ENCODE measurements at regions not wholly inside any gene's neighbourhood (a gene's known extent, or its start where the extent isn't known, plus 50 kb on each side); places are given as distances from the start of the nearest gene placed in this dataset.

- H3K4me1 ChIP-seq: no peaks in the 10 kb centered on the region
- H3K36me3 ChIP-seq: no peaks in the 10 kb centered on the region
- intact Hi-C loops (cut with DNase I): no loop called here
- H3K27me3 ChIP-seq: no peaks in the 10 kb centered on the region
- no peak overlapping the region for H3K4me3 ChIP-seq
- TF ChIP-seq POLR2A (IDR thresholded peaks at IDR 0.05): no peak
- TF ChIP-seq, protein P1, sequence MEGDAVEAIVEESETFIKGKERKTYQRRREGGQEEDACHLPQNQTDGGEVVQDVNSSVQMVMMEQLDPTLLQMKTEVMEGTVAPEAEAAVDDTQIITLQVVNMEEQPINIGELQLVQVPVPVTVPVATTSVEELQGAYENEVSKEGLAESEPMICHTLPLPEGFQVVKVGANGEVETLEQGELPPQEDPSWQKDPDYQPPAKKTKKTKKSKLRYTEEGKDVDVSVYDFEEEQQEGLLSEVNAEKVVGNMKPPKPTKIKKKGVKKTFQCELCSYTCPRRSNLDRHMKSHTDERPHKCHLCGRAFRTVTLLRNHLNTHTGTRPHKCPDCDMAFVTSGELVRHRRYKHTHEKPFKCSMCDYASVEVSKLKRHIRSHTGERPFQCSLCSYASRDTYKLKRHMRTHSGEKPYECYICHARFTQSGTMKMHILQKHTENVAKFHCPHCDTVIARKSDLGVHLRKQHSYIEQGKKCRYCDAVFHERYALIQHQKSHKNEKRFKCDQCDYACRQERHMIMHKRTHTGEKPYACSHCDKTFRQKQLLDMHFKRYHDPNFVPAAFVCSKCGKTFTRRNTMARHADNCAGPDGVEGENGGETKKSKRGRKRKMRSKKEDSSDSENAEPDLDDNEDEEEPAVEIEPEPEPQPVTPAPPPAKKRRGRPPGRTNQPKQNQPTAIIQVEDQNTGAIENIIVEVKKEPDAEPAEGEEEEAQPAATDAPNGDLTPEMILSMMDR (IDR thresholded peaks at IDR 0.05): no peak
- no peaks in the 10 kb centered on the region for H3K9me3 ChIP-seq
- no peak overlapping the region for H3K27ac ChIP-seq
- no peak for DNase-seq
- WGBS, 2 donors: 78 to 82% methylated on average over 1 of the region's 1 CpG
Measured at GRCh38 chr1:192418552-192419285, 101.9 kb downstream of the RGS21 start.

DNA sequence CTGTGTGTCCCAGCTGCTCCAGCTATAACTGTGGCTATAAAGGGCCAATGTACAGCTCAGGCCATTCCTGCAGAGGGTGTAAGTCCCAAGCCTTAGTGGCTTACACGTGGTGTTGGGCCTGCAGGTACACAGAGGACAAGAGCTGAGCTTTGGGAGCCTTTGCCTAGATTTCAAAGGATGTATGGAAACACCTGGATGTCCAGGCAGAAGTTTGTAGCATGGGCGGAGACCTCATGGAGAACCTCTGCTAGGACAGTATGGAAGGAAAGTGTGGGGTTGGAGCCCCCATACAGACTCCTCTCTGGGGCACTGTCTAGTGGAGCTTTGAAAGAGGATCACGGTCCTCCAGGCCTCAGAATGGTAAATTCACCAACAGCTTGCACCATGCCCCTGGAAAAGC is 113.9 kb downstream of the RGS21 start:
- Histone ChIP-seq H3K27me3 (no peaks in the 10 kb centered on the region), H3K9me3 (no peaks in the 10 kb centered on the region), H3K4me1 (no peaks in the 10 kb centered on the region), H3K36me3 (no peaks in the 10 kb centered on the region), H3K4me3 (no peak overlapping the region), H3K27ac (no peak overlapping the region)
- intact Hi-C loops (cut with DNase I): no loop called here
- no peak for TF ChIP-seq POLR2A (IDR thresholded peaks at IDR 0.05)
- TF ChIP-seq, protein P1 (IDR thresholded peaks at IDR 0.05): no peak
- DNase-seq: no peak
- 61 to 67% methylated on average over 2 to 3 of the region's 3 CpGs for WGBS, 2 donors

- Histone ChIP-seq H3K27me3 (no peaks in the 10 kb centered on the region), H3K36me3 (no peaks in the 10 kb centered on the region), H3K27ac (no peak overlapping the region), H3K4me1 (no peaks in the 10 kb centered on the region), H3K4me3 (no peak overlapping the region), H3K9me3 (no peaks in the 10 kb centered on the region)
- no peak for DNase-seq
- WGBS, 2 donors: 80 to 85% methylated on average over 3 to 4 of the region's 4 CpGs
- intact Hi-C loops (cut with DNase I): no loop called here
- TF ChIP-seq, protein P1 (IDR thresholded peaks at IDR 0.05): no peak
- no peak for TF ChIP-seq POLR2A (IDR thresholded peaks at IDR 0.05)
Measured at GRCh38 chr1:192435704-192436103, 118.9 kb downstream of the RGS21 start.

DNA sequence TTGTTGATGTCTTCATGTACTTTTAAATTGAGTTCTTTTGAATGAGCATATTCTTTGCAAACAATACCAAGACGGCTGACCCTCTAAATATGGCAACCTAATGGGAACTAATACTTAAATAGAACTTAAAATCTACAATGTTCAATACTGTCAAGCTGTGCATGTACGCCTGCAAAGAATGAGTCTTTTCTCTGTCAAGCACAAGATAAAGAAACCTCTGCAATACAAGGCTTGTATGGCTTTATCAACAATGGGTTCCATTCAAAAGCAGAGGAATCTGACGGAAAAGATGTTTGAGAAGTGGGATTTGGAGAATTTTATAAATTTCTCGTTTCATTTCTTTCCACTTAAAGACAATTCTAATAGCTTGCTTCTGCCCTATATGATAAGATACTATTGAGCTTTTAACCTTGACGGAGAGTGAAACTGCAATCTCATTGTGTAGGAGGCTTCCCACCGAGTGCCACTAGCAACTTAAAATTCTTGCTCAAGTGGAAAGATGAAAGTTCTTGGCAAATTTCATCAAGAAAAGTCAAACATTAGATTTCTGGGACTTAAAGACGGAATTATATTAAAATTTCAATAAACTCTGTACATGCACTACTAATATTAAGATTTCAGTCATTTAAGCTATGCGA is 119.8 kb downstream of the RGS21 start:
- no peaks in the 10 kb centered on the region for H3K27me3 ChIP-seq
- no peak overlapping the region for H3K4me3 ChIP-seq
- TF ChIP-seq, protein P1 (IDR thresholded peaks at IDR 0.05): no peak
- no peak for TF ChIP-seq POLR2A (IDR thresholded peaks at IDR 0.05)
- H3K27ac ChIP-seq: no peak overlapping the region
- H3K4me1 ChIP-seq: no peaks in the 10 kb centered on the region
- no peaks in the 10 kb centered on the region for H3K36me3 ChIP-seq
- WGBS, 2 donors: 69 to 73% methylated on average over 8 of the region's 8 CpGs
- DNase-seq: no peak
- H3K9me3 ChIP-seq: no peaks in the 10 kb centered on the region
- intact Hi-C loops (cut with DNase I): no loop called here

GRCh38 chr1:192438737-192439136 is 121.9 kb downstream of the RGS21 start:
- no peaks in the 10 kb centered on the region for H3K27me3 ChIP-seq
- H3K9me3 ChIP-seq: no peaks in the 10 kb centered on the region
- TF ChIP-seq, protein P1 (IDR thresholded peaks at IDR 0.05): no peak
- TF ChIP-seq POLR2A (IDR thresholded peaks at IDR 0.05): no peak
- WGBS, 2 donors: 39 to 47% methylated on average over 3 of the region's 3 CpGs
- intact Hi-C loops (cut with DNase I): no loop called here
- no peaks in the 10 kb centered on the region for H3K4me1 ChIP-seq
- DNase-seq: no peak
- no peak overlapping the region for H3K4me3 ChIP-seq
- H3K27ac ChIP-seq: no peak overlapping the region
- no peaks in the 10 kb centered on the region for H3K36me3 ChIP-seq

Measured in esophagus squamous epithelium (tissue), 5 donors.